ENCODE measurements at regions not wholly inside any gene's neighbourhood (a gene's known extent, or its start where the extent isn't known, plus 50 kb on each side); places are given as distances from the start of the nearest gene placed in this dataset.

DNA sequence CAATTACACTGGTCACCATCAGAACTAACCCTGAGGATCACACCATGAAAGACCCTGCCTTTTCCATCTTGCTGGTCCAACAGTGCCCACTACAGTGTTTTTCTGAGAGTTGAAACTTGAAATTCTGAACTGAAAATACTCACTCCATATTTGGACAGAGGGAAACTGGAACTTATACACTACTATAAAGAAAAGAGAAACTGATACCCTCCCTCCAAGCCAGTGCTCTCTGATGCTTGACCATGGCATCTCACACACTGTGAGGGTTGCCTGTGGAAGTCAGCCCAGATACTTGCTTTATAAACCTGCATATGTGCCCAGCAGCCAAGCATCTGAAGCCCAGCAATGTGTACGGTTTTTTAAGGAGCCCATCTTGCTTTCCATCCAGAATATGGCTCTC, 108.7 kb downstream of the FOXA2 start:
- TF ChIP-seq, protein P1, sequence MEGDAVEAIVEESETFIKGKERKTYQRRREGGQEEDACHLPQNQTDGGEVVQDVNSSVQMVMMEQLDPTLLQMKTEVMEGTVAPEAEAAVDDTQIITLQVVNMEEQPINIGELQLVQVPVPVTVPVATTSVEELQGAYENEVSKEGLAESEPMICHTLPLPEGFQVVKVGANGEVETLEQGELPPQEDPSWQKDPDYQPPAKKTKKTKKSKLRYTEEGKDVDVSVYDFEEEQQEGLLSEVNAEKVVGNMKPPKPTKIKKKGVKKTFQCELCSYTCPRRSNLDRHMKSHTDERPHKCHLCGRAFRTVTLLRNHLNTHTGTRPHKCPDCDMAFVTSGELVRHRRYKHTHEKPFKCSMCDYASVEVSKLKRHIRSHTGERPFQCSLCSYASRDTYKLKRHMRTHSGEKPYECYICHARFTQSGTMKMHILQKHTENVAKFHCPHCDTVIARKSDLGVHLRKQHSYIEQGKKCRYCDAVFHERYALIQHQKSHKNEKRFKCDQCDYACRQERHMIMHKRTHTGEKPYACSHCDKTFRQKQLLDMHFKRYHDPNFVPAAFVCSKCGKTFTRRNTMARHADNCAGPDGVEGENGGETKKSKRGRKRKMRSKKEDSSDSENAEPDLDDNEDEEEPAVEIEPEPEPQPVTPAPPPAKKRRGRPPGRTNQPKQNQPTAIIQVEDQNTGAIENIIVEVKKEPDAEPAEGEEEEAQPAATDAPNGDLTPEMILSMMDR (IDR thresholded peaks at IDR 0.05; ENCODE audit: unreplicated experiment): no peak
- DNase-seq (ENCODE audit: unreplicated experiment): no peak

DNA sequence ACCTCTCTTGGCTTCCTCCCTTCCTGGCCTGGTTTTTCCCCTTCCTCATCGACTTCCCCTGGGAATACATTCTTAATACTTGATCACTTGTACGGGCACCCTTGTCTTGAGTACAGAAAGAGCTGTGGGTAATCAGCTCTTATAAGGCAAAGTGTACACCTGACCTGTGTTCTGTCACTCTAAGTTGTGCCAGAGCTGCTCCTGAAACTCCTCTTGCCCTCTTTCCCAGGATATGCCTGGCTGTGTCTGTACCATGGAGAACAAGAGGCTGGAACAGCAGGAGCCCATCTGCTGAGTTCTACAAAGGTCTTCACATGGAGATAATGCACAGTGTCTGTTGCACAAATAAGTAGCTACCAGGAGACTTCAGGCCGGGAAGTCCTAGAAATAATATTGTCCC, 110.1 kb downstream of the FOXA2 start:
- ChIA-PET POLR2A (interaction anchor here (0.8 kb wide), 1 partner anchor 19 kb away, joined by 3 read pairs; no protein-coding TSS in a partner anchor), CTCF (interaction anchor here (0.6 to 1.0 kb wide), 2 partner anchors 15 to 248 kb away, joined by 3 read pairs; no protein-coding TSS in a partner anchor)
- DNase-seq (ENCODE audit: unreplicated experiment): no peak
- no peaks in the 10 kb centered on the region for H3K36me3 Mint-ChIP-seq (ENCODE audit: insufficient read depth, unreplicated experiment)
- H3K9me3 Mint-ChIP-seq (ENCODE audit: unreplicated experiment): peaks cover 16% of the 10 kb centered on the region
- BruUV-seq (replicated peaks): no TSS peak
- no peak overlapping the region for H3K27ac Mint-ChIP-seq (ENCODE audit: low read depth, unreplicated experiment)
- no peaks in the 10 kb centered on the region for H3K4me1 Mint-ChIP-seq (ENCODE audit: insufficient read depth, unreplicated experiment)
- no peaks in the 10 kb centered on the region for H3K27me3 Mint-ChIP-seq (ENCODE audit: insufficient read depth, unreplicated experiment)
- intact Hi-C loops (cut with micrococcal nuclease): no loop called here
- H3K4me3 Mint-ChIP-seq (ENCODE audit: unreplicated experiment): no peak overlapping the region
- TF ChIP-seq, protein P1 (IDR thresholded peaks at IDR 0.05; ENCODE audit: unreplicated experiment): no peak

More for the DNA sequence above, 108.7 kb downstream of the FOXA2 start:
- intact Hi-C loops (cut with micrococcal nuclease): no loop called here
- H3K4me3 Mint-ChIP-seq (ENCODE audit: unreplicated experiment): no peak overlapping the region
- no peaks in the 10 kb centered on the region for H3K36me3 Mint-ChIP-seq (ENCODE audit: insufficient read depth, unreplicated experiment)
- H3K27me3 Mint-ChIP-seq (ENCODE audit: insufficient read depth, unreplicated experiment): no peaks in the 10 kb centered on the region
- ChIA-PET POLR2A (no interaction called here), CTCF (no interaction called here)
- no peak overlapping the region for H3K27ac Mint-ChIP-seq (ENCODE audit: low read depth, unreplicated experiment)
- H3K4me1 Mint-ChIP-seq (ENCODE audit: insufficient read depth, unreplicated experiment): no peaks in the 10 kb centered on the region
- BruUV-seq (replicated peaks): no TSS peak
- peaks cover 16% of the 10 kb centered on the region for H3K9me3 Mint-ChIP-seq (ENCODE audit: unreplicated experiment)

DNA sequence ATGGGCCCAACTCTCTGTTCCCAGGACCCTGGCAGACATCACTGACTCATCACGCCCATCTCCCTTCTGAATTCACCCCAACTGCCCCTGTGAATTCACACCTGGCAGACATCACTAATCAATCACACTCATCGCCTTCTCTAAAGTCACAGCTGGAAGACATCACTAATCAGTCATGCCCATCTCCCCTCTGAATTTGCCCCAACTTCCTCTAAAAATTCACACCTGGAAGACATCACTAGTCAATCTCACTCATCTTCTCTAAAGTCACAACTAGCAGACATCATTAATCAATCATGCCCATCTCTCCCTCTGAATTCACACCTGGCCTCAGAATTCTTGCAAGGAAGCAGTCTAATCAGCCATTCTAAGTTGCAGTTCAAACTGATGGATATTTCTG, 111.1 kb downstream of the FOXA2 start:
- Mint-ChIP-seq H3K27me3 (ENCODE audit: insufficient read depth, unreplicated experiment) (no peaks in the 10 kb centered on the region), H3K36me3 (ENCODE audit: insufficient read depth, unreplicated experiment) (no peaks in the 10 kb centered on the region), H3K4me1 (ENCODE audit: insufficient read depth, unreplicated experiment) (no peaks in the 10 kb centered on the region), H3K27ac (ENCODE audit: low read depth, unreplicated experiment) (no peak overlapping the region), H3K9me3 (ENCODE audit: unreplicated experiment) (peaks cover 15% of the 10 kb centered on the region), H3K4me3 (ENCODE audit: unreplicated experiment) (no peak overlapping the region)
- intact Hi-C loops (cut with micrococcal nuclease): no loop called here
- ChIA-PET CTCF (interaction anchor here (1.3 kb wide), 1 partner anchor 16 kb away, joined by 4 read pairs; no protein-coding TSS in a partner anchor), POLR2A (no interaction called here)
- TF ChIP-seq, protein P1 (IDR thresholded peaks at IDR 0.05; ENCODE audit: unreplicated experiment): no peak
- no peak for DNase-seq (ENCODE audit: unreplicated experiment)
- BruUV-seq (replicated peaks): no TSS peak

DNA sequence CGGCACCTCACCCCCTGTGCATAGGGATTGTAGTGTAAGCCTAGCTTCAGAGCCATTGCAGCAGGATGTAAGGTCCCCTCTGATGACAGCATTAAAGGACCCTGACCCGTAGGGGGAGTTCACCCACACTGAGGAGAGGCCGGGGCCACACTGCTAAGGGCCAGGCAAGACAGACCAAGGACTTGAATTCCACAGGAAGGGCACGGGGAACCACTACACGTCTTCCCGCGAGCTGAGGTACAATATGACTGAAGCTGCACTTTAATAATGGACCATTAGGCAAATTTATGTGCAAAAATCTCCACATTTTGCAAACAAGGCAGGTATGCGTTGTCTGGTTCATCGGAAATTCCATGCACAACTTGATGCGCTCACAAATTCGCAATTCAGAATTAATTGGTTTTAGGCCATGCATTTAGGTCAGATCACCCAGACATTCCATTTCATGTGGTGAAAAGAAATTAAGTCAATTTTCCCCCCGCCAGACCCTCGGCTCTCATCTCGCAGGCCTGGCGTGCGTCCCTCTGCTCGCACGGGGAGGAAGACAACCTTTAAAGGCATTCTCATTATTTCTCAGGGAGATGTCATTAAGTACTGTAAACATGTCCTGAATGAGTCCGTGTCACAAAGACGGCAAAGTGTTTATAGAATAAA, 111.8 kb downstream of the FOXA2 start:
- TF ChIP-seq, protein P1 (IDR thresholded peaks at IDR 0.05; ENCODE audit: unreplicated experiment): no peak
- ChIA-PET CTCF (interaction anchor here (1.0 to 1.3 kb wide), 2 partner anchors 16 to 17 kb away, joined by 3 to 4 read pairs; no protein-coding TSS in a partner anchor), POLR2A (interaction anchor here (0.6 to 0.9 kb wide), 3 partner anchors 10 to 57 kb away, joined by 3 read pairs; no protein-coding TSS in a partner anchor)
- DNase-seq (ENCODE audit: unreplicated experiment): no peak
- no TSS peak for BruUV-seq (replicated peaks)
- Mint-ChIP-seq H3K27me3 (ENCODE audit: insufficient read depth, unreplicated experiment) (no peaks in the 10 kb centered on the region), H3K4me3 (ENCODE audit: unreplicated experiment) (no peak overlapping the region), H3K9me3 (ENCODE audit: unreplicated experiment) (peaks cover 8% of the 10 kb centered on the region), H3K36me3 (ENCODE audit: insufficient read depth, unreplicated experiment) (no peaks in the 10 kb centered on the region), H3K27ac (ENCODE audit: low read depth, unreplicated experiment) (no peak overlapping the region), H3K4me1 (ENCODE audit: insufficient read depth, unreplicated experiment) (no peaks in the 10 kb centered on the region)
- intact Hi-C loops (cut with micrococcal nuclease): no loop called here
